GM19397 (cell line): ENCODE measurements at regions not wholly inside any gene's neighbourhood (a gene's known extent, or its start where the extent isn't known, plus 50 kb on each side); places are given as distances from the start of the nearest gene placed in this dataset.
A peak's percentile ranks its signal among the peaks of the same experiment; 100 is the strongest.

Experiments
- ATAC-seq: cut with Tn5 transposase; IDR thresholded peaks from one replicate; pipeline ENCODE4 v1.9.1; 2021; ENCODE audit warnings: mild to moderate bottlenecking, moderate library complexity; ENCODE audit not compliant: unreplicated experiment

- ATAC-seq, result no peak
Measured at GRCh38 chr6:121810158-121811032, 374.9 kb downstream of the GJA1 start.

- ATAC-seq, result no peak
Measured at GRCh38 chr6:121811106-121811505, 375.7 kb downstream of the GJA1 start.

- no peak for ATAC-seq
Measured at GRCh38 chr6:121816361-121816760, 380.9 kb downstream of the GJA1 start.

GRCh38 chr6:121816906-121817540, 381.6 kb downstream of the GJA1 start:
- no peak for ATAC-seq

GRCh38 chr6:121823437-121823851, 388.0 kb downstream of the GJA1 start:
- no peak for ATAC-seq

- no peak for ATAC-seq
Measured at GRCh38 chr6:121826156-121826810, 390.8 kb downstream of the GJA1 start.

GRCh38 chr6:121828146-121828886, 392.9 kb downstream of the GJA1 start:
- ATAC-seq, result no peak

- ATAC-seq, result no peak
Measured at GRCh38 chr6:121830736-121831135, 395.3 kb downstream of the GJA1 start.

- ATAC-seq, result no peak
Measured at GRCh38 chr6:121835662-121836061, 400.2 kb downstream of the GJA1 start.

- no peak for ATAC-seq
Measured at GRCh38 chr6:121837545-121838229, 402.2 kb downstream of the GJA1 start.

GRCh38 chr6:121838842-121839241, 403.4 kb downstream of the GJA1 start:
- no peak for ATAC-seq

GRCh38 chr6:121839896-121840295, 404.4 kb downstream of the GJA1 start:
- ATAC-seq, result no peak

GRCh38 chr6:121844898-121845297, 409.5 kb downstream of the GJA1 start:
- ATAC-seq, result no peak

GRCh38 chr6:121847806-121848522, 412.5 kb downstream of the GJA1 start:
- ATAC-seq, result no peak

- no peak for ATAC-seq
Measured at GRCh38 chr6:121848523-121849255, 413.2 kb downstream of the GJA1 start.

- peak; percentile 95 for ATAC-seq
Measured at GRCh38 chr6:121849477-121849876, 414.0 kb downstream of the GJA1 start.

- no peak for ATAC-seq
Measured at GRCh38 chr6:121851056-121851455, 415.6 kb downstream of the GJA1 start.

- ATAC-seq, result no peak
Measured at GRCh38 chr6:121853686-121854085, 418.2 kb downstream of the GJA1 start.

- ATAC-seq, result no peak
Measured at GRCh38 chr6:121855521-121855920, 420.1 kb downstream of the GJA1 start.
